WTC11 (cell line): ENCODE measurements at regions not wholly inside any gene's neighbourhood (a gene's known extent, or its start where the extent isn't known, plus 50 kb on each side); places are given as distances from the start of the nearest gene placed in this dataset.

Source experiments
- ATF2 ChIP-seq: sonication (generic); formaldehyde crosslinking; IDR thresholded peaks from 2 replicates; pipeline ENCODE4 v1.8.1; 2022; ENCODE audit warnings: low read depth, missing genetic modification reagents, borderline replicate concordance
- CREM ChIP-seq: sonication (generic); formaldehyde crosslinking; IDR thresholded peaks from 2 replicates; pipeline ENCODE4 v1.8.1; 2022; ENCODE audit warnings: mild to moderate bottlenecking, missing genetic modification reagents, moderate library complexity
- CTCF ChIP-seq: fragments of 200-600 bp; IDR thresholded peaks from 2 replicates; pipeline ENCODE4 v1.8.0; 2022; ENCODE audit warnings: antibody characterized with exemption
- FOXJ3 ChIP-seq: sonication (generic); formaldehyde crosslinking; IDR thresholded peaks from 2 replicates; pipeline ENCODE4 v1.9.0; 2021; ENCODE audit warnings: missing genetic modification reagents, mild to moderate bottlenecking, borderline replicate concordance
- GABPB1 ChIP-seq: sonication (generic); formaldehyde crosslinking; IDR thresholded peaks from 2 replicates; pipeline ENCODE4 v1.8.1; 2023; ENCODE audit warnings: mild to moderate bottlenecking, missing genetic modification reagents
- NR2C2 ChIP-seq: sonication (generic); formaldehyde crosslinking; IDR thresholded peaks from 2 replicates; pipeline ENCODE4 v1.8.0; 2022; ENCODE audit warnings: mild to moderate bottlenecking, missing genetic modification reagents
- USF2 ChIP-seq: sonication (generic); formaldehyde crosslinking; IDR thresholded peaks from 2 replicates; pipeline ENCODE4 v1.8.1; 2023; ENCODE audit warnings: mild to moderate bottlenecking, missing genetic modification reagents, moderate library complexity
- ZNF416 ChIP-seq: fragments of 250-450 bp; sonication (Bioruptor Pico); IDR thresholded peaks from 2 replicates; pipeline ENCODE4 v1.9.0; 2021; ENCODE audit warnings: mild to moderate bottlenecking, inconsistent platforms
- TF ChIP-seq, protein P1 (sequence below): fragments of 250-450 bp; sonication (Bioruptor Pico); IDR thresholded peaks from 2 replicates; pipeline ENCODE4 v2.1.2; 2022; ENCODE audit warnings: mild to moderate bottlenecking, moderate library complexity
- TF ChIP-seq, protein P2 (sequence below): sonication (generic); formaldehyde crosslinking; IDR thresholded peaks from 2 replicates; pipeline ENCODE4 v1.8.1; 2022; ENCODE audit warnings: mild to moderate bottlenecking, missing genetic modification reagents, moderate library complexity, borderline replicate concordance

DNA sequence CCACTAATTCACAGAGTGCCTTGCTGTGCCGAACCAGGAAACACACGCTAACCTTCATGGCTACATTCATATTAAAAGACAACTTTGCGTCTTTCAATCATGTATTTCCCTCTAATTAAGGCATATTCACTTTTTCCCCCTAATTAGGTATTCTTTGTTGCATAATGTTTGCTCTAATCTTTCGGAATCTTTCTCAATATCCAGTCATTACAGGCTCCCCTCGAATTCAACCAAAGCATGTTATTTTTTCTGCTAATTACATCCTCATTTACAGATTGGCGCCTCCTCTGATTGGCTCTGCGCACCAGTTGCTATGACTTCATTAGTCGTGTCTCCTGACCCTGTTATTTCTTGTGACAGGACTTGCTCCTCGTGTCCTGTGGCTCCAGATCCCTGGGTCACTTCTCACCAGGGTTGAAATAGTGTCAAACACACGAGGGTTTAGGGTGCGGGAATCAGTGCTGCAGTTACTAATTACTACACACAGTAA lies 226.7 kb upstream of the TSHZ3 start:
- TF ChIP-seq USF2 (no peak), ATF2 (CRISPR knock-in tag) (no peak), ZNF416 (CRISPR knock-in tag) (no peak), CTCF (no peak), CREM (CRISPR knock-in tag) (no peak), GABPB1 (CRISPR knock-in tag) (no peak), FOXJ3 (no peak), NR2C2 (CRISPR knock-in tag) (no peak)
- TF ChIP-seq, protein P1, sequence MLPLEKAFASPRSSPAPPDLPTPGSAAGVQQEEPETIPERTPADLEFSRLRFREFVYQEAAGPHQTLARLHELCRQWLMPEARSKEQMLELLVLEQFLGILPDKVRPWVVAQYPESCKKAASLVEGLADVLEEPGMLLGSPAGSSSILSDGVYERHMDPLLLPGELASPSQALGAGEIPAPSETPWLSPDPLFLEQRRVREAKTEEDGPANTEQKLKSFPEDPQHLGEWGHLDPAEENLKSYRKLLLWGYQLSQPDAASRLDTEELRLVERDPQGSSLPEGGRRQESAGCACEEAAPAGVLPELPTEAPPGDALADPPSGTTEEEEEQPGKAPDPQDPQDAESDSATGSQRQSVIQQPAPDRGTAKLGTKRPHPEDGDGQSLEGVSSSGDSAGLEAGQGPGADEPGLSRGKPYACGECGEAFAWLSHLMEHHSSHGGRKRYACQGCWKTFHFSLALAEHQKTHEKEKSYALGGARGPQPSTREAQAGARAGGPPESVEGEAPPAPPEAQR = no peak
- TF ChIP-seq, protein P2, sequence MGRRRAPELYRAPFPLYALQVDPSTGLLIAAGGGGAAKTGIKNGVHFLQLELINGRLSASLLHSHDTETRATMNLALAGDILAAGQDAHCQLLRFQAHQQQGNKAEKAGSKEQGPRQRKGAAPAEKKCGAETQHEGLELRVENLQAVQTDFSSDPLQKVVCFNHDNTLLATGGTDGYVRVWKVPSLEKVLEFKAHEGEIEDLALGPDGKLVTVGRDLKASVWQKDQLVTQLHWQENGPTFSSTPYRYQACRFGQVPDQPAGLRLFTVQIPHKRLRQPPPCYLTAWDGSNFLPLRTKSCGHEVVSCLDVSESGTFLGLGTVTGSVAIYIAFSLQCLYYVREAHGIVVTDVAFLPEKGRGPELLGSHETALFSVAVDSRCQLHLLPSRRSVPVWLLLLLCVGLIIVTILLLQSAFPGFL = no peak
